NCI-H1694 (cell line): ENCODE measurements at regions not wholly inside any gene's neighbourhood (a gene's known extent, or its start where the extent isn't known, plus 50 kb on each side); places are given as distances from the start of the nearest gene placed in this dataset.

Experiments used
- DNase-seq: peaks from one replicate; lab custom pipeline; 2025; lab: John Stamatoyannopoulos, UW

- DNase-seq, result no peak
Measured at GRCh38 chr7:156450473-156450872, 190.1 kb upstream of the RNF32 start.

DNA sequence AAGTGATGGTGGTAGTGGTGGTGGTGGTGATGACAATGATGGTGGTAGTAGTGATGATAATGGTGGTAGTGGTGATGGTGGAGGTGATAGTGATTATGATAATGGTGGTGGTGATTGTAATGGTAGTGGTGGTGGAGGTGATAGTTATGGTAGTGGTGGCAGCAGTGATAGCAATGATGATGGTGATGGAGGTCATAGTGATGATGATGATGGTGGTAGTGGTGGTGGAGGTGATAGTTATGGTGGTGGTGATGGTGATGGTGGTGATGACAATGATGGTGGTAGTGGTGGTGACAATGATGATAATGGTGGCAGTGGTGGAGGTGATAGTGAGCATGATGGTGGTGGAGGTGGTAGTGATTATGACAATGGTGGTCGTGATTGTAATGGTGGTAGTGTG lies 191.7 kb upstream of the RNF32 start:
- DNase-seq, result no peak

- no peak for DNase-seq
Measured at GRCh38 chr7:156446990-156447389, 193.6 kb upstream of the RNF32 start.

GRCh38 chr7:156445997-156446761 lies 194.4 kb upstream of the RNF32 start:
- DNase-seq, result no peak

DNA sequence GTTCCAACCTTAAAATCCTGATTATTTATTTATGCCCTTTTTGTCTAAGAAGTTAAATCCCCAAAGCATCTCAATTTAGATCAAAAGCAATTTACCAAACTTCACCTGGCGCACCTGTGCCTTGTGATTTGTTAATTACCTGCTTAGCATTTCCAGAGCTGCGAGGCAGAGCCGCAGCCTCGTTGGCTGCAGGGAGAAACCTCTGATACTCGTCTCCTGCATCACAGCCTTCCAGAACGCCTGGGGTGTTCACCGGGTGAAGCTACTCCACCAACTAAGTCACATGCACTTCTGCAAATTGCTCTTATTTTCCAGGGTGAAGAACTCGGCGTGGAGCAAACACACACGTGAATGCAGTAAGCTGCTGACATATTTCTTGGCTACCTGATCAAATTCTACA lies 198.1 kb upstream of the RNF32 start:
- no peak for DNase-seq

DNA sequence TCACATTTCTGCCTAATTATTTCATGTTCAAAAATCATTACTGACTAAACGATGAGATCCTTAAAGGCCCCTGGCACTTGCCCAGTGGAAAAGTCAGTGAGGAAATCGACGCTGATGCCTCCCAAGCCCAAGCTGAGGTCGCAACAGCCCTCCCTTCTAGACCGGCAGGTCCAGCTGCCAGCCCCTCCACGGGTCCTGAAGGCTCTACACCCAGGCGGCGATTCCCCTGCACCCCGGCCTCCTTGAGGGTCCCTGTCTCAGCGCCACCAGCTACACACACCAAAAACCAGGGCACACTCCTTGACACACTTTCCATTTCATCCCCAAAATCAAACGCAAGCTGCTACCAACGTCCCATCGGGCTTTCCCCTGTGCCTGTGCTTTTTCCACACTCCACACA lies 200.1 kb upstream of the RNF32 start:
- no peak for DNase-seq

- DNase-seq, result no peak
Measured at GRCh38 chr7:156438011-156438410, 202.6 kb upstream of the RNF32 start.

- no peak for DNase-seq
Measured at GRCh38 chr7:156437021-156437614, 203.5 kb upstream of the RNF32 start.

DNA sequence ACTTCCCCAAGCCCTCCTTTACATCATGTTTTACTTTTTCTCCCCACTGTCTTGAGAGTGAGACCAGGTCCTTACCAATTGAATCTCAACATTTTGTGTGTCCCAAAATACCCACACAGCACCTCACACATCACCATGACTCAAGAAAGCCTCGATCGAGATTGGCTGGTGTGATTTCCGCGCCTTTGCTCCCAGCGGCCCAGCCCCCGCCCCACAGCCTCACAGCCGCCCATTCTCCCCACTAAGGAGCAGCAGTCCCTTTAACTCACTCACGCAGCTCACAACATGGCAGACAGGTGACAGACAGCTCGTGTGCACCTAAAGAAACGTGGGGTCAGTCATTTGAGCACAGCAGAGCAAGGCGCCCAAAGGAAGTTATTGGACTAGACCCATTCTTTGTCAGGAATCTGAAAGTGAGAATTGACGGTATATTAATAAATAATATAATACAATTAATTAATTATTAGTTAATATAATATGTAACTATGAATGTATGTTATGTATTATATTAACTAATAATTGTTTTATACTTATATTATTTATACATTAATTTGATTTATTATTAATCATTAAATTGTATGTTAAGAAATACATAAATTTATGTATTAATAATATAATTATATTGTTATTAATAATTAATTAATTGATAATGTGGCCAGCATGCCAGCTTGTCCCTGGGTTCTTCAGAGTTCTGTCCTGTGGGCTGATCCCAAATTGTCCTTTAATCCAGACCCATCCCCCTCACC lies 204.9 kb upstream of the RNF32 start:
- DNase-seq, result no peak

DNA sequence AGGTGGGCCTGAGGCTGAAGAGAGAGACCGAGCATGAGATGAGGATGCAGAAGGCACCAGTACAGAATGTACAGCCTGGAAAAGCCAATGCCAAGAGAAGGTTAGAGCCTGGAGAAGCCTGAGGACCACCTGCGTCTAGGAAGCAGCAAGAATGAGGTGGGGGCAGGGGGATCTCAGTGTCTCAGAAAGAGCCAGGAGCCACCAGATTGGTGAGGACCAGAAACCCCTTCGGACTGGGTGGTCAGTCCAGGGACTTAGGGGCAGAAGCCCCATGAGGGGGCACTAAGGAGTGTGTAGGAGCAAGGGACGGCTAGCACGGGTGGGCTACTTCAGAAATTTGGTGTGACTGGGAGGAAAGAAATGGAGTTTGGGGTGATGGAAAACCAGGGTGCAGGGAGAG lies 205.9 kb upstream of the RNF32 start:
- no peak for DNase-seq

DNA sequence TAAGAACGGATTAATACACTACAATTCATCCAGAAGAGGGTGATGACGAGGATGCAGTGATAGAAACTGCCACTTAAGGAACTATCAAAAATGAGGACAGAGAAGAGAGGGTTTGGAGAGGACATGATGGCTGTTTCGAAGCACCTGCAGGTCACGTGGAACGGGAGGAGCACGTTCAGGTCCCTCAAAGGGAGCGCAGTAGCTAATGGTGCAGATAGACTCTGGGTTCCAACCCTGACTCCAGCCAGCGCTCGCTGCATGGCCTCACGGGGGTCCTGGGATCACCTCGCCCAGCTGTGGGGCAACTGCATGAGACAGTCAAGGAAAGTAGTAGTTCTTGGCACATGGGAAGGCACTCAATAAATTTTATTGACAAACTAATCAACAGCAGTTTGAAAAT lies 208.6 kb upstream of the RNF32 start:
- no peak for DNase-seq

DNA sequence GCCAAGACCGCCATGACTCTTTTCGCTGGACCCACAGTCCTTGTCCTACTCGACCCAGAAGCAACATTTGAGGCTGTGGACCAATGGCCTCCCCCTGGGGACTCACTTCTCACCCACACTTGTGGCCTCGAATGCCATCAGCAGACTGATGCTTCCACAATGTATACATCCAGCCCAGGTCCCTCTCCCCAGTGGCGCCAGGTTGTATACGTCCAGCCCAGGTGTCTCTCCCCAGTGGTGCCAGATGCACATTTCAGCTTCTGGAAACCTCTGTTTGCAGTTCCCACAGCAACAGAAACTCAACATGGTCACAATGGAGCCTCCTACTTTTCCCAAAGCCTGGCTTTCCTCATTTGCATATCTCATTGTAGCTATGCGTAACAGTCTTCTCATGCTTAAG lies 210.5 kb upstream of the RNF32 start:
- DNase-seq, result no peak

DNA sequence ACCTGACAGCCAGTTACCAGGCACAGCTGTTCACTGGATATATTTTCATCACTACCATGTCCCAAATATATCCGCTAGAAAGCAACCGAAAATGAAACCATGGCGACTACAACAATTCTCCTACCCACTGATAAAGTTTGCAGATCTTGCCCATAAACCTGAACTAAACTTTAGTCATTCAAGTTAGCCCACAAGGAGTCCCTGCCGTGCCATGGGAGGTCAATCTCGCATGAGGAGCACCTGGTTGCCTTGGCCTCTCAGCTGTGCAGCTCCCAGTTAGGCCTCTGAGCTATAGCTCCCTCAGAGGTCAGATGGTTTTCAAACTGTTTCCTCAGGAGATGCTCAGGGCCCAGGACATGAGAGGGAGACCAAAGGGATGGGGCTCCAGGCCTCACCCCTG lies 211.1 kb upstream of the RNF32 start:
- DNase-seq, result no peak

- no peak for DNase-seq
Measured at GRCh38 chr7:156423876-156424275, 216.7 kb upstream of the RNF32 start.

GRCh38 chr7:156420496-156420895 lies 220.1 kb upstream of the RNF32 start:
- DNase-seq, result no peak

- DNase-seq, result no peak
Measured at GRCh38 chr7:156419782-156420181, 220.8 kb upstream of the RNF32 start.

GRCh38 chr7:156402255-156402654 lies 238.3 kb upstream of the RNF32 start:
- DNase-seq, result no peak

DNA sequence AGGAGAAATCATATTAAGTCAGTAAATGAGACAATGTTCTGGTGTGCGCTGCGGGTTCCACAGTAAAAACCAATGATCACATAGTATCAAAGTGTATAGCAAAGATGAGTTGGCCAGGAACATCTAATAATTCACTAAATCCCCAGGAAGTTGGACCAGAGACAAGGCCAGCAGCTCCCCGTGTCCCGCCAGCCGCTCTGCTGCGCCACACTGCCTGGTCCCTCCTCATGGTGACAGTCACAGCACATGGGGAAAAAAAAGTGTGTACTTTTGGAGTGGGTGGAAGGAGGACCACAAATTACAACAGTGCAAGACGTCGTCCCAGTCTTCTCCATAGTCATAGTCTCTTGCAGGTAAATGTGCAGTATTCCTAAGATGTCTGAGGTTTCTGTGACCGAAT lies 239.0 kb upstream of the RNF32 start:
- DNase-seq, result no peak

- no peak for DNase-seq
Measured at GRCh38 chr7:156400046-156400445, 240.5 kb upstream of the RNF32 start.

DNA sequence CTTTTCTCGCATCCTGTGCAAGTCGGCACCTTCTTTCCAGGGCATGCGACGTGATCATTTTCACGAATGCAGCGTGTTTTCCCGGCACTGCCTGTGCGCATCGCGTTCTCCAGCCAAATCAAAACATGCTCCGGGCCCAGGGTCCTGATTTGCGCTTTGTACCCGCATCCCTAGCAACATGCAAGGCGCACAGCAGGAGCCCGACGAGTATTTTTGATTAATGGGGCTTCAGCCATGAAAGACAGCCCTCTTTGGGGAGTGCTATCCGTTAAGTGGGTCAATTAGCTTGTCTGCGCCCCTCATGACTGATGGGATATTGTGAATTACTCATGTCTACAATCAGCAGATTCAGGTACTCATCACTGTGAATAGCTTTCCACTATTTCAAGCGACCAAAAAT lies 243.3 kb upstream of the RNF32 start:
- no peak for DNase-seq

- DNase-seq, result no peak
Measured at GRCh38 chr7:156389116-156389692, 251.4 kb upstream of the RNF32 start.

DNA sequence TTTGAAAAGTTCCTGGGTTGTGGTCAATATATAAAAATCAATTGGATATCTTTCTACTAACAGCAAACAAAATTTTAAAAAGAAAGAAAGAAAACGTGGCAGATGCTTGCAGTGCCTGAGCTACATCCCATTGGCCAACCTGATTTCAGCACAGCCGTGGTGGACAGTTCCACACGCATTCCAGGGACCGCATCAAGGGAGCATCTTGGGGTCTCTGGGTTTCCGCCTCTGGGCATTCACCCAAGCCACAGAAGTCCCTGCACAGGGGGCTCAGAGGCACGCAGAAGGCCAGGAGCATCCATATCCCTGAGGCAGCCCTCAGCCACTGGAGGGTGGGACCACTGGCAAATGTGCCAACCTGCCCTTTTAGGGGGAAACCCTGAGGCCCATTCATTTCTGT lies 254.5 kb upstream of the RNF32 start:
- DNase-seq, result no peak

DNA sequence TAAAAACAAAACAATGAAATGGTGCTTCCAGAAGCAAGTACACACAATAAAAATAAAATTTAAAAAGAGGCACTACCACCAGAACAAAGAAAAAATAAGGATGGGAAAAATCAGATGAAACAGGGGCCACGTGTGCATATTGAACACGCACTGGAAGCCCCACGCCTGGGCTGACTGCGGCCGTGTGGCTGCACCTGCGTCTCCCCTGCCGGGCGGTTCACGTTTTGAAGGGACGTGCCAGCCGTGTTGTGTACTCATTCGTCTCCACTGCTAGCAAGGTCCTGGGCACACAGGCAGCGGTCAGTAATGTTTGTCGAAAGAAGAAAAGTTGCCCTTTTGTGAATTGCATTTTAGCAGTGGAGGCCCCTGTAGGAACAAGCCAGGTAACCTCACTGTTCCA lies 255.9 kb upstream of the RNF32 start:
- DNase-seq, result no peak
